PC-3 (cell line): ENCODE measurements at regions not wholly inside any gene's neighbourhood (a gene's known extent, or its start where the extent isn't known, plus 50 kb on each side); places are given as distances from the start of the nearest gene placed in this dataset.

Experiments
- CTCF ChIP-seq: fragments of 300-600 bp; sonication (generic); conservative IDR thresholded peaks from 2 replicates; pipeline ENCODE4 v1.5.1; 2017; ENCODE audit warnings: antibody characterized with exemption, low read depth, mild to moderate bottlenecking, low read length
- EZH2 ChIP-seq: fragments of 300-600 bp; sonication (generic); IDR thresholded peaks from one replicate; pipeline ENCODE4 v1.6.1; 2017; ENCODE audit warnings: antibody characterized with exemption, mild to moderate bottlenecking, low read length; ENCODE audit not compliant: unreplicated experiment
- EZH2phosphoT487 ChIP-seq: fragments of 300-600 bp; sonication (generic); IDR thresholded peaks from 2 replicates; pipeline ENCODE4 v1.6.1; 2018; ENCODE audit warnings: mild to moderate bottlenecking, antibody characterized with exemption, low read length, borderline replicate concordance

- no peak for TF ChIP-seq EZH2
- no peak for TF ChIP-seq CTCF
- no peak for TF ChIP-seq EZH2phosphoT487
These were observed 145.4 kb downstream of the C12orf50 start for GRCh38 chr12:87883806-87884205.
